C4-2B (cell line): ENCODE measurements at regions not wholly inside any gene's neighbourhood (a gene's known extent, or its start where the extent isn't known, plus 50 kb on each side); places are given as distances from the start of the nearest gene placed in this dataset.
"Not testable (repeated sequence)": the region's sequence is repeated elsewhere in the genome, so short reads cannot be mapped to it uniquely, and the experiment has no call there.

Experiments
- H3K27ac ChIP-seq: fragments of 450-650 bp; 2 replicates; pipeline ENCODE4 v1.5.1; 2017
- ZFX ChIP-seq: fragments of 450-650 bp; IDR thresholded peaks from 2 replicates; pipeline ENCODE4 v1.6.1; 2017
- TF ChIP-seq, protein P1 (sequence below): fragments of 450-650 bp; conservative IDR thresholded peaks from 2 replicates; pipeline ENCODE4 v1.5.1; 2017; ENCODE audit warnings: mild to moderate bottlenecking

DNA sequence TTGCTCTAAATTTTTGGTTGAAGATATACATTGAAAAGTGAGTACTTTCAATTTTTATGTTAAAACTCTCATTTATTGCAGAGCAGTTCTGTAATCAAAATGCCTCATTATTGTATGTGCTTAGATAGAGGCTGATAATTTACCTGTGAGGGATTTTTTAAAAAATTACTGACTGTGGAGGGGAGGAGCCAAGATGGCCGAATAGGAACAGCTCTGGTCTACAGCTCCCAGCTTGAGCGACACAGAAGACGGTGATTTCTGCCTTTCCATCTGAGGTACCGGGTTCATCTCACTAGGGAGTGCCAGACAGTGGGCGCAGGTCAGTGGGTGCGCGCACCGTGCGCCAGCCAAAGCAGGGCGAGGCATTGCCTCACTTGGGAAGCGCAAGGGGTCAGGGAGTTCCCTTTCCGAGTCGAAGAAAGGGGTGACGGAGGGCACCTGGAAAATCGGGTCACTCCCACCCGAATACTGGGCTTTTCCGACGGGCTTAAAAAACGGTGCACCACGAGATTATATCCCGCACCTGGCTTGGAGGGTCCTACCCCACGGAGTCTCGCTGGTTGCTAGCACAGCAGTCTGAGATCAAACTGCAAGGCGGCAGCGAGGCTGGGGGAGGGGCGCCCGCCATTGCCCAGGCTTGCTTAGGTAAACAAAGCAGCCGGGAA lies 89.4 kb downstream of the DDX11 start:
- H3K27ac ChIP-seq, result not testable (repeated sequence)

DNA sequence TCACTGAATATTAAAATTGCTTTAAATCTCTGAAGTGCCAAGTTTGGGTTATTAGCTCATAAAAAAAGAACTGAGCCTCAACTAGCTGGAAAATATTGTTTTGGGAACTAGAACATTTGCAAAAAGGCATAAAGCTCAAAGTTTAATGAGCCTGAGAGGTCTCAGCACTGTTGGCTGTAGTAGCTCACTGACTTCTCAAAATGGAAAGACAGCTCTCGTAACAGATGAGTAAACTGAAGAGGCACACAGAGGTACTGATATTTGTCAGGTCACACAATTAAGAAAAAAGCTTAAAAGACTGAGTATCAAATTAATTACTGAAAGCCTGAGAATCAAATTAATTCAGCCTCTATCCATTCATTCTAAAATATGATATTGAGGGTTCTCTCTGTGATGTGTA lies 100.6 kb downstream of the DDX11 start:
- not testable (repeated sequence) for H3K27ac ChIP-seq

DNA sequence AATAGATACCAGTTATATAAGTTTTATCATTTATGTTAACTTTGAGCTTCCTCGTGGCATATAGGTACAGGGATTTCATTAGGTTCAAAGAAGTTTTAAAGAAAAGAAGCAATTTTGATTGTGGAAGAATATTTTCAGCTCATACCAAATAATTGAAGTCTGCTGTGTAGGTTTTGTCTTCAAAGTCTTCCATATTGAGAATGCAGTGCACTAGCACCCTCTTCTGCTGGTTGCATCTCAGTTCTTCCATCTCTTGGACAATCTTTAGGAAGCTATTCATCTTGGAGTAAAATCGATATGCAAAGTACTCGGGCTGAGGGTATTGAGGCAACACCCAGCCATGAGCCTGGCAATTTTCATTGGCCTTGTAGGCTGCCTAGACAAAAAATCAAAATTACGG lies 103.9 kb downstream of the DDX11 start:
- TF ChIP-seq, protein P1, sequence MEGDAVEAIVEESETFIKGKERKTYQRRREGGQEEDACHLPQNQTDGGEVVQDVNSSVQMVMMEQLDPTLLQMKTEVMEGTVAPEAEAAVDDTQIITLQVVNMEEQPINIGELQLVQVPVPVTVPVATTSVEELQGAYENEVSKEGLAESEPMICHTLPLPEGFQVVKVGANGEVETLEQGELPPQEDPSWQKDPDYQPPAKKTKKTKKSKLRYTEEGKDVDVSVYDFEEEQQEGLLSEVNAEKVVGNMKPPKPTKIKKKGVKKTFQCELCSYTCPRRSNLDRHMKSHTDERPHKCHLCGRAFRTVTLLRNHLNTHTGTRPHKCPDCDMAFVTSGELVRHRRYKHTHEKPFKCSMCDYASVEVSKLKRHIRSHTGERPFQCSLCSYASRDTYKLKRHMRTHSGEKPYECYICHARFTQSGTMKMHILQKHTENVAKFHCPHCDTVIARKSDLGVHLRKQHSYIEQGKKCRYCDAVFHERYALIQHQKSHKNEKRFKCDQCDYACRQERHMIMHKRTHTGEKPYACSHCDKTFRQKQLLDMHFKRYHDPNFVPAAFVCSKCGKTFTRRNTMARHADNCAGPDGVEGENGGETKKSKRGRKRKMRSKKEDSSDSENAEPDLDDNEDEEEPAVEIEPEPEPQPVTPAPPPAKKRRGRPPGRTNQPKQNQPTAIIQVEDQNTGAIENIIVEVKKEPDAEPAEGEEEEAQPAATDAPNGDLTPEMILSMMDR, result peak; percentile 25
- H3K27ac ChIP-seq, result not testable (repeated sequence)

DNA sequence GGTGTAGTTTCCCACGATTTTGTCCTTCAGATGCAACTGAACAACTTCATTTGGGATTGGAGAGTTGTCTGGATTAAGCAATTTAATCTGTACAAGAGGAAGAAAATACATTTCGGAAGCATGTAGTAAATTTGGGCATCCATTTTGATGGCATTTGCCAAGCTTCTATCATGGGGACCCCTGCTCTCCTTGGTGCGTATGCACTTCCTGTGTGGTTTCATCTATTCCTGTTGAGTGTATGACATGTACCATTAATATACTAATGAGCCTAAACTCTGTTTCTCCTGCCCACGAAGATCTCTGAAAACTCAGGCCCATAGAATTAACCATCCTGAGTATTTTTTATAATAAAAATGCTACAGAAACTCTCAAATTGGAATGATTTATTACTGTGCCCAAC lies 105.2 kb downstream of the DDX11 start:
- not testable (repeated sequence) for H3K27ac ChIP-seq

DNA sequence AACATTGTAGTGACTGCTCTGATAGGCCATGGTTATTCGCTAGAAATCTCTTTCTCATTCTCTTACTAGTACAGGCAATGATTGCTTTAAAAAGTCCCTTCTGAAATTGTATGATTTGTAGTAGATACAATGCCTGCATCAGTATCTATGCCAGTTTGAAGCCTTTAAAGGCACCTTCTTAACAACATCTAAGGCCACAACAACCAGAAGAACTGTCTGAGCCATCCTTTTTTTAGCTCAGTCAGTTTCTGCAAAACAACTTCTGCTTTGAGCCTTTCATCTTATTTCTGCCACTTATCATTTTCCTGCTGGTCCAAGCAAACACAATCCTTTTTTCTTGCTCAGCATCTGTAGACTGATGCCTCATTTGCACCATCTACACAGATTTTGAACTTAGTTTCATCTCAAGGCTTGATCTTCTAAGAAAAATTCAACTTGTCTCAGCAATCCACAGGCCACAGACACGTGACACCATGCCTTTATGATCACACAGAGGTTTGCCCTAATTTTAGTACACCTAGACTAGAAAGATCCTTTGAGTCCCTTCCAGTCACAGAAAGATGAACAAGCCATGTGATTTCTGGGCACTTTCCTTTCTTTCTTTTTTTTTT lies 106.1 kb downstream of the DDX11 start:
- H3K27ac ChIP-seq, result not testable (repeated sequence)

DNA sequence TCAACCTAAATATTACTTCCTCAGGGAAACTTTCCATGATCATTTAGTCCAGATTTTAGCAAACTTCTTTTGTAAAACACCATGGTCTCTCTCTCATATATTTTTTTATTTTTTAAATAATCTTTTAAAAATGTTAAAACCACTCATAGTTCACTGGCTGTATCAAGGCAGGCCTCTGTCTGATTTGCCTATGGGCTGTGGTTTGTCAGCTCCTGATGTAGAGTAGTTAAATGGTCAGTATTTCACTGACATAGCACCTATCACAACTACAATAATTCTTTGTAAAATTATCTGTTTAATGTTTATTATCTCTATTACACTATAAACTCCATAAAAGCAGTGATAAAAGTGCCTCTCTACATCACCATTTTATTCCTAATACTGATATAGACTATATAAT lies 108.9 kb downstream of the DDX11 start:
- not testable (repeated sequence) for H3K27ac ChIP-seq

DNA sequence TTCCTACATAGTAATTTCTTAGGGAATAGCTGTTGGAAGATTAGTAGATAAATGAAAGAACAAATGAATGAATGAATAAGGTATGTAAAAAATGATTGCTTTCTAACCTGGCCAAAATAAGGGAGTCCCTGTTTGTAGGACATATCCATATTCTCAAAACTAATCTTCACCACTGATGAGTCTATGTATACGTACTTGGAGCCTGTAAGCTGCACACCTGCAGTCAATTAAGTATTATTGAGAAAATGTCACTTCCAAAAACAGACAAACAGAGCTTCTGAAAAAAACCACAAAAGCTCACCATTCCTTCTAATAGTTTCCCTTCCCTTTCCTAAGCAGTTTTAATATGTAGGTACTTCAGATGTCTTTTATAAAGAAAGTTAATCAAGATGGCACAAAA lies 109.4 kb downstream of the DDX11 start:
- not testable (repeated sequence) for H3K27ac ChIP-seq

DNA sequence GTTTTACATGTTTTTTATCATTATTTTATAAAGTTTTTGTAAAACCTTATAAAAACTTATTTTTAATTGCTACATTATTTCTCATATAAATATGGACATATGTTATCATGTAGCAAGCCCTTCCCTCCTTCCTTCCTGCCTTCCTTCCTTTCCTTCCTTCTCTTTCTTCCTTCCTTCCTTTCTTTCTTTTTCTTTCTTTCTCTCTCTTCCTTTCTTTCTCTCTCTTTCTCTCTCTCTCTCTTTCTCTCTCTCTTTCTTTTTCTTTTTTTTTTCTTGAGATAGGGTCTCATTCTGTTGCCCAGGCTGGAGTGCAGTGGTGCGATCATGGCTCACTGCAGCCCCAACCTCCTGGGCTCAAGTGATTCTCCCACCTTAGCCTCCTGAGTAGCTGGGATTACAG lies 110.2 kb downstream of the DDX11 start:
- H3K27ac ChIP-seq, result not testable (repeated sequence)

DNA sequence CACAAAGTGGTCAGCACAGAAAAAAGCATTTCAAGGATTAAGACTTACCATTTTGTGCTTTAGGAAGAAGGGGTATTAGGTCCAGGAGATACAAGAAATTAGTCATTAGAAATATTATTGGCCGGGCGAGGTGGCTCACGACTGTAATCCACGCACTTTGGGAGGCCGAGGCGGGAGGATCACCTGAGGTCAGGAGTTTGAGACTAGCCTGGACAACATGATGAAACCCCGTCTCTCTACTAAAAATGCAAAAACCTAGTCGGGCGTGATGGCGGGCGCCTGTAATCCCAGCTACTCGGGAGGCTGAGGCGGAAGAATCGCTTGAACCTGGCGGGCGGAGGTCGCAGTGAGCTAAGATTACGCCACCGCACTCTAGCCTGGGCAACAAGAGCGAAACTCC lies 111.0 kb downstream of the DDX11 start:
- H3K27ac ChIP-seq, result not testable (repeated sequence)

DNA sequence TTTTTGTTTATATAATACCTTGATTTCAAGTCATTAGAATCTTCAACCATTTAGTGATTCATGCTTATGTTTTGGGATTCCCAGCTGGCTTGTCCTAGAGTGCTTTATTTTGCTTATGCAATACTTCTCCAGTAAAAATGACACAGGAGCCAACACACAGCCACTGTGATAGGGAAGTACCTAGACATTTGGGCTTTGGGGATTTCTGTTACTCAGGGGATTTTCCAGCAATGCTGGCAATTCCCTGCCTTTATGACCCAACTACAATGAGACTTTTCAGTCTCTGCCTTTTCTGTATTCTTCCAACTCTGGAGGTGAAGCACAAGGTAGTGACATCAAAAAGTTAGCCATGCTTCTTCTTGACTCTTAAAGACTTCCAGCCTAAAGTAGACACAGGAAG lies 119.0 kb downstream of the DDX11 start:
- not testable (repeated sequence) for H3K27ac ChIP-seq

DNA sequence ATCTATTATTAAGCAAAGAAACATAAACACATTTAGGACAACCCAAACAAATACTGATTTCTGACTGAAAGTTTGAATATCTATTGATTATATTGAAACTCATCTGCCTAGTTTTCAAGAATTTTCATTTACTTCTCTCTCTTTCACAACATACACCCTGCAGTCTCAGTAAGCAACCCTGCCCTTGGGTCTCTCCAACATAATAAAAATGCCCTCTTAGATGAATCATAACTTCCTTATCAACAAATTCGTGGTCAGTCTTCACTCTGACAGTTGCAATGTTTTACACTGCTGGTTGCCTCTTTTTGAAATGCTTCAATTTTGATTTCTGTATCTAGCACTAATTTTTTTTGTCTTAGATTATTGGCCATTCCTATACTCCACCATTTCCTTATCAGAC lies 122.0 kb downstream of the DDX11 start:
- H3K27ac ChIP-seq, result not testable (repeated sequence)

DNA sequence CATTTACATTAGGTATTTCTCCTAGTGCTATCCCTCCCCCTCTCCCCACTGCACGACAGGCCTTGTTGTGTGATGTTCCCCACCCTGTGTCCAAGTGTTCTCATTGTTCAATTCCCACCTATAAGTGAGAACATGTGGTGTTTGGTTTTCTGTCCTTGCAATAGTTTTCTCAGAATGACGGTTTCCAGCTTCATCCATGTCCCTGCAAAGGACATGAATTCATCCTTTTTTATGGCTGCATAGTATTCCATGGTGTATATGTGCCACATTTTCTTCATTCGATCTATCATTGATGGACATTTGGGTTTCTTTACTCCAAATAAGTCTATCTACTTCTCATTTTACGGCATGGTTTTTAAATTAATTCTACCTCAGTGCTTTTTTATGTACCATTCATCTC lies 125.8 kb downstream of the DDX11 start:
- not testable (repeated sequence) for H3K27ac ChIP-seq

DNA sequence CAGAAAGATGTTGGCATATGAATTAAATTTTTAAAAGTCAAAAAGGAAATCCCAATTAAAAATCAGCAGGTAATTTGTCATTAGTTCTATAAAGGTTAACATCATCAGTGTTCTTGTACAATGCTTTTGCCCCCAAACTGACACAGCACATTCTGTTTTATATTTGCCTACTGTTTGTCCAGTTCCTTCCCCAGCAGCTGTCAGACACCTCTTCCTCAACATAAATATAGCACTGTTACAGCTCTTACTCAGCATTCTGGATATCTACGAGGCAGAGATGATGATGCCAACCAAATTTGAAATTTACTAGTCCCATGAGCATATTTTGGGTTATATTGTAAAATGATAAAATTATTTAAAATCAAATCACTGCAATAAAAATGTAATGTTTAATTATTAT lies 124.6 kb downstream of the SINHCAF start:
- TF ChIP-seq, protein P1, result no peak
- TF ChIP-seq ZFX, result no peak
- H3K27ac ChIP-seq, result no peak overlapping the region

DNA sequence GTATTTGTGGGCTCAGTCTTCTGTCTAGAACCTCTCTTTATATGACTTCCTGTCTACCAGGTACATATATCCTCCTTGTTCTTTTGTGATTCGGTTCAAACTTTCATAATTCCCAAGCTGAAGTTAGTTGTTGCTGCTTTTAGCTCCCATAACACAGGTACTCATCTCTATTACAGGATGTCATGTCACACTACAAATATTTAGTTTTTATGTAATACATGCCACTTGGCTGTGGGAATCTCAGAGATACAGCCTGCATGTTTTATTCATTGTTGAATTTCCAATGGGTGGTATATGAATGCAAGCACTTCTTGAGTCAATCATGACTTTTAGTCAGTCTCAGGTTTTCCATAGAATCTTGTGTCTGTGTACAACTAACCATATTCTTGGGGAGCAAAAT lies 122.7 kb downstream of the SINHCAF start:
- no peak for TF ChIP-seq ZFX
- TF ChIP-seq, protein P1, result no peak
- H3K27ac ChIP-seq, result no peak overlapping the region
